CD4-positive, alpha-beta T cell treated with Interleukin-17A for 1 hour (primary cell): ENCODE measurements at regions not wholly inside any gene's neighbourhood (a gene's known extent, or its start where the extent isn't known, plus 50 kb on each side); places are given as distances from the start of the nearest gene placed in this dataset.

Source experiments
- DNase-seq: peaks from one replicate; pipeline ENCODE4 v3.0.0-alpha.2; 2020

DNA sequence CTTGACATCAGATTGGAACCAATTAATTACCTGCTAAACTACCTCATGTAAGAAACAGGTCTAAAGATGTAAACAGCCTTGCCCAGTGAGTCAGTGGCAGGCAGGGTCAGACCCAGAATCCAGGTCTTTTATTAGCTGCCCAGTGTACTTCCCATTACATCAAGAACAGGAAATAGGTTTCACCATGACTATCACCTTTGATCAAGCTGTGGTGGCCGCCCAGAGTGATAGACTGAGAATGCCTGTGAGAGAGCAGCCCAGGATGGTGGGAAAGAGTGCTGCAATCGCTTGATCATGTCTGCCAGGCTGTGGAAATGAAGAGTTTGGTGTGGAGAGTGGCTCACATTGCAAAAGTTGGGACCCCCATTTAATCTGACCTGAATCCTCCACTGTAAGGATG, 61.3 kb upstream of the PIAS1 start:
- DNase-seq: no peak

DNA sequence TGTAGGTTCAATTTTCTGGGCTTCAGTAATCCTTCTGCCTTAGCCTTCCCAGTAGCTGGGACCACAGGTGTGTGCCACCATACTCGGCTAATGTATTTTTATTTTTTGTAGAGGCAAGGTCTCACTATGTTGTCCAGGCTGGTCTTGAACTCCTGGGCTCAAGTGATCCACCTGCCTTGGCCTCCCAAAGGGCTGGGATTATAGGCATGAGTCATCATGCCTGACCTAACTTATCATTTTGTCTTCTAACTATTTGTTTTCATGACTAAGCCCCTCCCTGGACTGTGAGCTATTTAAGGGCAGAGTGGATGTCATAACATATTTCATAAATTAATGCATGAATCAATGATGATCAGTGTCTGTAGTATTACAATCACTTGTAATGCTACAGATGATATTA, 56.1 kb upstream of the PIAS1 start:
- no peak for DNase-seq

DNA sequence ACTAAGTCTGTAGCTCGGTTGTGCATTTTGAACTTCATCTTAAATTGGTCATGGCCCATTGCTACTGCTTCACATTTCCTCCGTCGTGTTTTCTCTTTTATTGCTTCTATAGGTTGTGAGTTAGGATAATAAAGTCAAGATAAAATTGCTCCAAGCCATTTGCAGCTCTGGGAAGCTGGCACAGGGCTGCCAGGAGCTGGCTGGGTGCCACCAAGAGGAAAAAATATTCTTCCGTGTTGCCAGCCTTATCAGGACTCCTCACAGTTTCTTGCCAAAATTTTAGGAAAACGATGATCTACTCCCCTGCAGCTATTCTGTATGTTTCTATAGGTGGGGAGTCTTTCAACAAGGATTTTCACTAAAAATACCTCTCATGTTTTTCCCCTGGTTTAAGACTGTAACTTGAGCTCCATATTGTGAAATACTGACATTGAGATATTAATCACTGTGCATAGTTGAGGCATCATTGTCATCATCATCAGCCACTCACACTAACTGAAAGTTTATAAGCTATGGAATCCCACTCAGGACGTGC, 55.4 kb upstream of the PIAS1 start:
- no peak for DNase-seq

DNA sequence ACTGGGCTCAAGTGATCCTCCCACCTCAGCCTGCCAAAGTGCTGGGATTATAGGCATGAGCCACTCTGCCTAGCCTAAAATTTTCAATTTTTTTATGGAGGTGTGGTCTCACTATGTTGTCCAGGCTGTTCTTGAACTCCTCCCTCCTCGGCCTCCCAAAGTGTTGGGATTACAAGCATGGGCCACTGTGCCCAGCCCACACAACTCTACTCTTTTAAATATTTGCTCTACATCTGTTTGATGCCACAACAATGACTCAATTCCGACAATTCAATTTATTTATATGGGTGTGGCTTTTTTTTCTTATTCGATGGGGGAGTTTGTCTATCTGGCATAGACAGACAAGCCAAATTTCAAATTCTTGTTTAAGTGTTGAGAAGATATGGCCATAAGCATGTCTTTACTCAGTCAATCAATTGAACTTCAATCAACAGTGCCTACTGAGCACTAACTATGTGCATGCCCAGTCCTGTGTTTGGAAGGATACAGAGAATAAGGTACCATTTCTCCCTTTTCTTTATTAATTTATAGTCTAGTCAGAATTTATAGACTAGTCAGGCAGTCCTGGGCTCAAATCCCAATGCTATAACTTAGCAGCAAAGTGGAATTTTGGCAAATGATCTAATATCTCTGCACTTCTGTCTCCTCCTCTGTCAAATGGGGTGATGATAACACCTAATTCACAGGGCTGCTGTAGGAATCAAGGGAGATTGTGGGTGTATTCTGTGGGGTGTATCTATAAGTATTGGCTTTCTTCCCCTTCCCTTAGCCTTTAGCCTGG, 54.6 kb upstream of the PIAS1 start:
- DNase-seq: no peak

DNA sequence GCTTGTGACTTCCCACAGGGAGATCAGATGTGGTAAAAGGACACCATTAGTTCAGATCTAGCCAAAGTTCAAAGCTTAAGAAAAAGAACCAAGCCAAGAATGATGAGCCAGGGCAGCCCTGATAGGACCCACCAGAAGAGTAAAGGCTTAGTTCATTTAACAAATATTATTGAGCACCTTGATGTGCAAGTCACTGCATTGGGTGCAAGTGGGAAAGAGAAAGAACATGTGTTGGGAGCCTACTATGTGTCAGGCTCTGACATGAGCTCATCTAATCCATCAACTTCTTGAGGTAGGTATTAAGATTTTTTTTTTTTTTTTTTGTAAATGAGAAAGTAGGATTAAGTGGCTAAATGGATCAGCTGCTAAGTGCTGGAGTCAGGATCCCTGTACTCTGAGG, 53.4 kb upstream of the PIAS1 start:
- DNase-seq: no peak

DNA sequence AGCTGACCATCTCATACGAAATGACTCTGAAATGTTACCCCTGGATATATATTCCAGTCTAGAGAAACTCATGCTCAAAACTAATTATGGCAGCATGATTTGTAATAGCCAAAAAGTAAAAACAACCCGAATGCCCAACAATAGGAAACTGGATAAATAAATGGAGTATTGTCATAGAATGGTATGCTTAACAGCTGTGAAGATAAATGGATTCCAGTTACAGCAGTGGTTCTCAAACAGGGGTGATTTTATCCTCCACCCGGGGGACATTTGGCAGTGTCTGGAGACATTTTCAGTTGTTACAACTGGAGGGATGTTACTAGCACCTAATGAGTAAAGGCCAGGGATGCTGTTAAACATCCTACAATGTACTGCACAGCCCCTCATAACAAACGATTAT, 52.3 kb upstream of the PIAS1 start:
- no peak for DNase-seq

DNA sequence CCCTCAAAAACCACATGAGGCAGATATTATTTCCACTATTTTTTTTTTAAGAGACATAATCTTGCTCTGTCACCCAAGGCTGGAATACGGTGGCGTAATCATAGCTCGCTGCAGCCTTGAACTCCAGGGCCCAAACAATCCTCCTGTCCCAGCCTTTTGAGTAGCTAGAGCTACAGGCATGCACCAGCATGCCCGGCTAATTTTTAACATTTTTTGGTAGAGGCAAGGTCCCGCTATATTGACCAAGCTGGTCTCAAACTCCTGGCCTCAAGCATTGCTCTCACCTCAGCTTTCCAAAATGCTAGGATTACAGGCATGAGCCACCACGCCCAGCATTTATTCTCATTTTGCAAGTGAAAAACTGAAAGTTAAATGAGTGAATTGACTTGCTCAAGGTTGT, 50.8 kb upstream of the PIAS1 start:
- DNase-seq: no peak
